SK-N-SH treated with all-trans-retinoic acid at 6 μM for 48 hours (cell line): ENCODE measurements at regions not wholly inside any gene's neighbourhood (a gene's known extent, or its start where the extent isn't known, plus 50 kb on each side); places are given as distances from the start of the nearest gene placed in this dataset.

ENCODE experiments used
- ATAC-seq: fragments of 200-7000 bp; cut with Tn5 transposase; 3 replicates; pipeline ENCODE4 v1.9.1; 2020; ENCODE audit warnings: mild to moderate bottlenecking, moderate library complexity
- ARNTL ChIP-seq: fragments of 450-650 bp; formaldehyde crosslinking; IDR thresholded peaks from 2 replicates; pipeline ENCODE4 v1.5.0; 2020; ENCODE audit warnings: low read depth, mild to moderate bottlenecking, moderate library complexity, borderline replicate concordance
- BACH2 ChIP-seq: fragments of 250-450 bp; sonication (Bioruptor Pico); IDR thresholded peaks from 2 replicates; pipeline ENCODE4 v1.9.0; 2021; ENCODE audit warnings: mild to moderate bottlenecking, borderline replicate concordance
- CREB5 ChIP-seq: fragments of 250-450 bp; sonication (Bioruptor Pico); IDR thresholded peaks from 2 replicates; pipeline ENCODE4 v1.5.1; 2020; ENCODE audit warnings: low read depth, mild to moderate bottlenecking, moderate library complexity
- CSDC2 ChIP-seq: fragments of 250-450 bp; sonication (Bioruptor Pico); IDR thresholded peaks from 2 replicates; pipeline ENCODE4 v1.5.0; 2020; ENCODE audit warnings: mild to moderate bottlenecking, moderate library complexity
- ESRRG ChIP-seq: fragments of 250-450 bp; sonication (Bioruptor Pico); IDR thresholded peaks from 2 replicates; pipeline ENCODE4 v1.6.1; 2021; ENCODE audit warnings: mild to moderate bottlenecking
- PPARA ChIP-seq: fragments of 250-450 bp; sonication (Bioruptor Pico); IDR thresholded peaks from 2 replicates; pipeline ENCODE4 v1.5.0; 2020; ENCODE audit warnings: mild to moderate bottlenecking, borderline replicate concordance
- RARB ChIP-seq: fragments of 250-450 bp; sonication (Bioruptor Pico); IDR thresholded peaks from 2 replicates; pipeline ENCODE4 v1.8.0; 2021; ENCODE audit warnings: mild to moderate bottlenecking, moderate library complexity
- TCF4 ChIP-seq: fragments of 250-450 bp; sonication (Bioruptor Pico); IDR thresholded peaks from 2 replicates; pipeline ENCODE4 v1.8.0; 2021; ENCODE audit warnings: mild to moderate bottlenecking, moderate library complexity, borderline replicate concordance
- TOX ChIP-seq: fragments of 250-450 bp; sonication (Bioruptor Pico); IDR thresholded peaks from 2 replicates; pipeline ENCODE4 v1.8.0; 2021; ENCODE audit warnings: mild to moderate bottlenecking, moderate library complexity, borderline replicate concordance
- ZFP3 ChIP-seq: fragments of 250-450 bp; sonication (Bioruptor Pico); IDR thresholded peaks from 2 replicates; pipeline ENCODE4 v1.5.0; 2020; ENCODE audit warnings: mild to moderate bottlenecking, moderate library complexity
- ZFP30 ChIP-seq: fragments of 450-650 bp; formaldehyde crosslinking; IDR thresholded peaks from 2 replicates; pipeline ENCODE4 v1.5.0; 2022; ENCODE audit warnings: mild to moderate bottlenecking, moderate library complexity
- ZNF565 ChIP-seq: fragments of 450-650 bp; formaldehyde crosslinking; conservative IDR thresholded peaks from 2 replicates; pipeline ENCODE4 v1.5.0; 2020; ENCODE audit warnings: low read depth, mild to moderate bottlenecking, moderate library complexity
- ZNF70 ChIP-seq: fragments of 450-650 bp; formaldehyde crosslinking; IDR thresholded peaks from 2 replicates; pipeline ENCODE4 v1.5.0; 2020; ENCODE audit warnings: mild to moderate bottlenecking, moderate library complexity
- ZNF8 ChIP-seq: fragments of 450-650 bp; formaldehyde crosslinking; IDR thresholded peaks from 2 replicates; pipeline ENCODE4 v1.5.0; 2020; ENCODE audit warnings: mild to moderate bottlenecking, moderate library complexity

- ATAC-seq, result no peak
- TF ChIP-seq PPARA, result no peak
- no peak for TF ChIP-seq ARNTL
- TF ChIP-seq RARB (CRISPR knock-in tag), result no peak
- no peak for TF ChIP-seq CSDC2 (CRISPR knock-in tag)
- TF ChIP-seq ZFP30 (CRISPR knock-in tag), result no peak
- no peak for TF ChIP-seq ZNF565 (CRISPR knock-in tag)
- TF ChIP-seq ZFP3 (CRISPR knock-in tag), result no peak
- no peak for TF ChIP-seq CREB5 (CRISPR knock-in tag)
- no peak for TF ChIP-seq TOX (CRISPR knock-in tag)
- TF ChIP-seq BACH2 (CRISPR knock-in tag), result no peak
- TF ChIP-seq ESRRG, result no peak
- no peak for TF ChIP-seq ZNF8
- TF ChIP-seq ZNF70 (CRISPR knock-in tag), result no peak
- no peak for TF ChIP-seq TCF4 (CRISPR knock-in tag)
These were observed 57.3 kb upstream of the FSTL5 start for GRCh38 chr4:162221148-162221547.
